NOMO-1 (cell line): ENCODE measurements at regions not wholly inside any gene's neighbourhood (a gene's known extent, or its start where the extent isn't known, plus 50 kb on each side); places are given as distances from the start of the nearest gene placed in this dataset.
A peak's percentile ranks its signal among the peaks of the same experiment; 100 is the strongest.
"Not testable (repeated sequence)": the region's sequence is repeated elsewhere in the genome, so short reads cannot be mapped to it uniquely, and the experiment has no call there.

Source experiments
- DNase-seq, 2 experiments: peaks; one replicate each; lab custom pipeline; 2025; ENCODE audit not compliant: unreplicated experiment in 2 of 2; lab: John Stamatoyannopoulos, UW

DNA sequence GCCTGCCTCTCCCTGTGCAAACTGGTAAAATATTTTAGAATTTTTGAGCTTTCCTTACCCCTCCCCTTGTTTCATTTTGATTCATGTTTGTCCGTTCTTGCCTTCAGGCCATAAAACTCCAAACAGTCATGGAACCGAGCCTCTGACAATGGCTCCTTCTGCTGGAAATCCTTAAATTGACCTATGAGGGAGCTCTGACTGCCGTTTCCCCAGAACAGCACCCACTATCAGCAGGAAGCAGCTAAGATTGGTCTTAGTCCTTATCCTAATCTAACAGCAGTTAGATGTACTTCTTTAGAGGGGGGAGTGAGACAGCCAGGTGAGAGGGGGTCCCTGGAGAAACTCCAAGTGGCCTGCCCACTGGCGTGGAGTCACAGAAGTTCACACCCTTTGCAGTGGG is 106.7 kb downstream of the FAM174A start:
- no peak for DNase-seq

DNA sequence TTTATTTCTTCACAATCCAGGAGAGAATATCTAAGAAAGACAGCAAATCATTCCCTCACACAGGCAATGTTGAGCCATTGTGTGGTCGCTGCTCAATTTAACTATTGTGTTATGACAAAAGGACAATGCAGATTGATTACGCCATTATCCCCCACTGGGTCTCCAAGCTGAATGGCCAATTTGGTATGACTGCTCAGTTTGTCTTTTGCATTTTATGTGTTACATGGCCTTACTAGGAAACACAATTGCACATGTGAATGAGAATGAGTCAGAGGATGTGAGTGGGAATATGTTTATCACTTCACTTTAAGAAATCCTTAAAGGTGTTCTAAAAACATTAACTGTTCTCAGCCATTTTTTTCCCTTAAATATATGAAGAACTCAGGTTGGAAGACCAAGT is 108.3 kb downstream of the FAM174A start:
- no peak for DNase-seq

- DNase-seq = no peak
Measured at GRCh38 chr5:100644185-100644584, 109.0 kb downstream of the FAM174A start.

- no peak for DNase-seq
Measured at GRCh38 chr5:100644776-100645175, 109.6 kb downstream of the FAM174A start.

DNA sequence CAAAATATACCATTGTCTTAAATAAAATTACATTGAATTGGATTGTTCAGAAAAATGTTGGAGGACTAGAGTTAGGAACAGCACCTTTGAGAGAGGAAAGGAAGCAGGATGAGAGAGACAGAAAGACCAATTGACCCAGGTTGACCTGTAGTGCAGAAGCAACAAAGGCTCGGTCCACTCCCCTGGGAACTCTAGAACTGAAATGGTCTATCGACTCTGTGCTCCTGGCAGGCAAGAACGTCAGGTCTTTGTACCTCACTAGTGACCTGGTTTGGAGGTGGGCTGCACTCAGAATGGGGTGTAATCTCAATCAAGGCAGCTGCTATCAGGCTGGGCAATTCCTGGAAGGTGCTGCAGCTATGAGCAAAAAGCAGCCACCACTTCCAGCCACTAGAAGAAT is 110.8 kb downstream of the FAM174A start:
- no peak for DNase-seq

DNA sequence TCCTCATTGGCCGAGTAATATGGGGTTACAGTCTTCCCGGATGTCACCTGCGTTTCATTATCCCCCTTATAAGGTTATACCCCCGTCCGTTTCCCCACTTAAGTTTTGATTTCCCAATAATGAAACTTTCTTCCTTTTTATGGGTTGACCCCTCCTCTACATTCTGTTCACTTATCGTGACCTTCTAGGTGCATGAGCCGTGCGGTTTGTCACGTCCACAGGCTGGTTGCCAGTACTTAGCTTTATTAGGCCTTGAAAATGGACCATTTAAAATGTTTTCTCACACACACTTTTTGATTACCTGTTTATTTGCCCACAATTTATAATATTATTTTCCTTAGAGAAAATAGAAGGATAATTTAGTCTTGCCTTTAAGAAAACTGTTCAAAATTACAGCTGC is 111.5 kb downstream of the FAM174A start:
- DNase-seq = no peak

DNA sequence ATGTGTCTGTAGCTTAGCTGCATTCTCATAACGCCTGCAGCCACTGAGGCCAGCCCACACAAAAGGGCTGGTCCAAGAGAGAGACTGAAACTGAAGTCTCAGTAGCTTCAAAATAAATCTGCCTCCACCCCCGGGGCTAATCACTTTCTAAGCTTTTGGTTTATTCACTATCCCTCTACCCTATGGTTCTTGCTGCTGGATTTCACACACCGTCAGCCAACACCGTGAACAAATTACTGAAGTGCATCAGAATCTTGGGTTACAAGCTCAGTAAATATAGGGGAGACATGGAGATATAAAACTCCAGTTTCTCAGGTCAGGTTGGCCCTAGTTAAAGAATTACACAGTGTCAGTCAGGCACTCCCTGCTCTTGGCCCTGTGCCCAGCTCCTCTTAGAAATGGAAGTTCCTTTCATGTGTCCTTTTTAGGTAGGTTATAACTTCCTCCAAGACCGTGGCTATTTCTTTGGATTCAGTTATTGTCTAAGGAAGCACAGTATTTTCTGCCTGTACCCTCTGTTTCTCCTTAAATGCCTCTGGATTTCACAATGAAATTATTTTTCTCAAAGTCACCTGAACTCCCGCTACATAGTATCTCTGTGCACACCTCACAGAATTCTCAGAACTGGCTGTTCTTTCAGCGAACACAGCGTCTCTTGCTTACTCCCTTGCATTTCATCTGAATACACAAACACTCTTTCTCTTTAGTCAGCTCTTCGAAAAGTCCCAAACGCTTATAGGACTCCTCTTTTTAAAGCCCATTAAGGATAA is 112.5 kb downstream of the FAM174A start:
- DNase-seq = peak in 1 of 2 experiments; percentile 16

- no peak for DNase-seq
Measured at GRCh38 chr5:100654895-100655294, 119.7 kb downstream of the FAM174A start.

GRCh38 chr5:100656771-100657170 is 121.6 kb downstream of the FAM174A start:
- DNase-seq = not testable (repeated sequence)

DNA sequence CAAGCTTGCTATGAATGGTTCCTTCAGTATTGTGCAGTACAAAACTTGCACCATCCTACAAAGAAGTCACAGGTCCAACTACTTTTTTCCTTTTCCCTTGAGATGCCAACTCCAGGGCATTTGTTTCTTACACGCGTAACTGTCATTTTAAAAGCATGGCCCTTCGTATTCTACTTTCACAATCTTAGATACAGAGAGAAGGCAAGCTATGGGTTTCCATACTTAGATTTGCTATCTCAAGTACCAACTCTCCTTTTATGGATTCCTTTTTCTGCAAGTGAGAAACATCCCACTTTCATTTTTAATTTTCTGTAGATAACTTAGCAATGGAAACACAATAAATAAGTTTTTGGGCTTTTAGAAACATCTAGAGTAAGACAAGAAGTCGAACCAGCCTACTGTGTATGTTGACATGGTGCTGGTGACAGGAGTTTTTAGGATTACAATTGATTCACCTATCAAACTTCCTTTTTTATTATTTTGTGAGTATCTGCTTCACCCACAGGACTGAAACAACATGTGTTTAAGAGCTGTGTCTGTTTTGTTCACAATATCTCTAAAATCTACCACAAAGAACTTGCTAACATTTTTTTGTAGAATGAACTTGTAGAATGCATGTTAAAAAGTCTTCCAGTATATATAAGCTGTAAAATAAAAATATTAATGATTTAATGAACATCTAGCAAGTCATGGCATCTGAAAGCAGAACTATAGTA is 124.1 kb downstream of the FAM174A start:
- DNase-seq = no peak

DNA sequence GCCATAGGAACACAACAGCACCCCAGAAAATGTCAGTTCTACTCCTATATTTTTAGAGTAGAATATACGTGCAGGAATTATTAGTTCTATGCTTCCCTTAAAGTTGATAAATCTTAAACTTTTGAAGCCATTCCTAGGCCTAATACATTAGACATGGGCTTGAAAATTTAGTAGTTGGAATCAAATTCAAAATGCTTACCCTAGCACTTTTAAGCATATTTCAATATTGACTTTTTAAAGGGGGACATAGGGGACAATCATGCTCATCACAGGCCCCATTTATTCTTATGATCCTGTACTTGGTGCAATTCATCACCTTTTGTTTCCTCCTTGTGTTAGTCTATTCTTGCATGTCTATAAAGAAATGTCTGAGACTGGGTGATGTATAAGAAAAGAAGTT is 129.0 kb downstream of the FAM174A start:
- DNase-seq = no peak

DNA sequence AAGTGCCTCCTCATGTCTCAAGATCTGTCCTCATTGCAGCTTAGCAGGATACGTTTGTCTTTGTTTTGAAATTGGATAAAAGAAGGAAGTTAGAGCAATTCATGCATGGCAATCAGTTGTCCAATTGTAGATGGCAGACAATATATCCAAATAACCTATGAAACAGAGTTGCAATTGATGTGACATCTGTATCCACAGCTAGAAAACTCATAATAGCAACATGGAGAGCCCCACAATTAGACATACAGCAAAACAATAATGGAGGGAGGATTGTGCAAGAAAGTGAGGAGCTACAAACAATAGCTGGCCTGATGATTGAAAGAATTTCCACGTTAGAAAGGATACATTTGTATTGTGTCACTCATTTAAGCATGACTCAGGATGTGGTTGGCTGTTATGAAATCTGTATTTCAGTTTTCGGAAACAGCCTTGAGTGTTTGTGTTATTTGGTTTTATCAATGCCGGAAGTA is 132.0 kb downstream of the FAM174A start:
- DNase-seq = peak; percentile 66 to 94

- no peak for DNase-seq
Measured at GRCh38 chr5:100668511-100668910, 133.3 kb downstream of the FAM174A start.

- DNase-seq = no peak
Measured at GRCh38 chr5:100676817-100677631, 141.8 kb downstream of the FAM174A start.

DNA sequence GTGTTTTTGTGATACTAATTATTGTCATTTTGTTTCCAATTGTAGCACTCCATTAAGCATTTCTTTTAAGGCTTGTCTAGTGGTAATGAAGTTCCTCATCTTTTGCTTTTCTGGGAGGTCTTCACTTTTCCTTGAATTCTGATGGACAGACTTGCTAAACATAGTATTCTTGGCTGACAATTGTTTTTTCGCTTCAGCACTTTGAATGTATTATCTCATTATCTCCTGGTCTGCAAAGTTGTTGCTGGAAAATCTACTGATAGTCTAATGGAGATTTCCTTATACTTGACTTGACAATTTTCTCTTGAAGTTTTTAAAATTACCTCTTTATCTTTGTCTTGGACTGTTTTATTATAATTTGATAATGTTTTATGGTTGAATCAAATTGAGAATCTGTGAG is 147.5 kb downstream of the FAM174A start:
- DNase-seq = no peak

DNA sequence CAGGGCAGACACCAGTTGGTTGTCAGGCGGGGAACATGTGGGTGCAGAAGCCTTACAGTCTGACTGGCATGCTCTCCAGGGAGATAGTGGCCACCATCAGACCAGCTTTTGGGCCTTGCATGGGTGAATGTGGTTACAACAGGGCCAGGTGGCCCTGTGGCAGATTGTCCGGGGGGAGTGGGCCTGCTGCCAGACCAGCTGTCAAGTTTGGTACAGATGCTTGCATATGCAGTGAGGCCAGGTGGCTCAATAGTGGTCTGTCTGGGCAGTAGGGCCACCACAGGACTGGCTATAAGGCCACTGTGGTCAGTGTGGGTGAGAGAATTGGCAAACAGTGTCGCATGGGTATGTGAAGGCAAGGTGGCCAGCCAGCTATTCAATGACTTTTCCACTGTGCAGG is 148.7 kb downstream of the FAM174A start:
- no peak for DNase-seq

- DNase-seq = not testable (repeated sequence)
Measured at GRCh38 chr5:100685122-100685521, 149.9 kb downstream of the FAM174A start.

DNA sequence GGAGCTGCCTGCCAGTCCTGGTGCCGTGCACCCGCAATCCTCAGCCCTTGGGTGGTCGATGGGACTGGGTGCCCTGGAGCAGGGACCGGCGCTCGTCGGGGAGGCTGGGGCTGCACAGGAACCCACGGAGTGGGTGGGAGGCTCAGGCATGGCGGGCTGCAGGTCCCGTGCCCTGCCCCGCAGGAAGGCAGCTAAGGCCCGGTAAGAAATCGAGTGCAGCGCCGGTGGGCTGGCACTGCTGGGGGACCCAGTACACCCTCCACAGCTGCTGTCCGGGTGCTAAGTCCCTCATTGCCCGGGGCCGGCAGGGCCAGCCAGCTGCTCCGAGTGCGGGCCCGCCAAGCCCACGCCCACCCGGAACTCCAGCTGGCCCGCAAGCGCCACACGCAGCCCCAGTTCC is 153.7 kb downstream of the FAM174A start:
- DNase-seq = not testable (repeated sequence)

GRCh38 chr5:100690036-100690560 is 154.9 kb downstream of the FAM174A start:
- no peak for DNase-seq

DNA sequence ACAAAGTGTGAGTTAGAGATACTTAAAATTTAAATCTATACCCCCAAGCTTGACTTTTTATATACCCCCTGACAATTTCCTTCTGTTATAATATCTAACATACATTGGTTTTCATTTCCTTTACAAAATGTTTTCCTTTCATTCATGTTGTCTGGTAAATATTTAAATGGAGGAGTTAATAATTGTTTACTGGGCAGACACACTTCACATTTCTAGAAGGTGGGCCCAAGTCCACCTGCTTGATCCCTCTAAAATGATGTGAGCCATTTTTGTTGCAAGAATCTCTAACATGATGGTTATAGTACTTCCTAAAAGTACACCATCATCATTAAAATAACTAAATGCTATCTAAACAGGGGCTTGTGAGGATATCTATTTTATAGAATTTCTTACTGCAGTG is 155.9 kb downstream of the FAM174A start:
- no peak for DNase-seq

DNA sequence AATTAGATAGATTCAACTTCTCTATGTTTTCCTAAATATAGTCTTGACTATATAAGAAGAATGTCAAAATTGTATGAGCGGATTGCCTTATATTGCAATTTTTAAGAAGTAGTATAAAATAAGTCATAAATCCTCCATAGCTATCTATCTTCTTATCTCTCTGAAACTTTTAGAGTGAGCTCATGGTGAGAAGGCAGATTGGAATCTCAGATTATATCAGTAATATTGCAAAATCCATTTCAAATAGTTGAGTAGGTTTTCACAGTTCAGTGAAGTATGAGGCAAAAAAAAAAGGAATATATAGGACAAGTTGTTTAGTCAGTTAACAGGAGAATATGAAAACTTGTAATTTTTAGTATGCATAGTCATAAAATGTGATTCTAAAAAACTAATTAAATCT is 156.4 kb downstream of the FAM174A start:
- DNase-seq = no peak
